ENCODE measurements at regions not wholly inside any gene's neighbourhood (a gene's known extent, or its start where the extent isn't known, plus 50 kb on each side); places are given as distances from the start of the nearest gene placed in this dataset.

- TF ChIP-seq YY1 (IDR thresholded peaks at IDR 0.05; ENCODE audit: insufficient read depth, insufficient read length): no peak
- TF ChIP-seq ZNF274 (IDR thresholded peaks at IDR 0.05; ENCODE audit: low read depth, low read length): no peak
- no peak for TF ChIP-seq SUZ12 (IDR thresholded peaks at IDR 0.05; ENCODE audit: extremely low read depth, insufficient read depth, insufficient read length)
These were observed 1830.0 kb upstream of the AGA start for GRCh38 chr4:179272282-179272681.

Measured in NT2/D1 (cell line).